DMS153 treated with DMSO at 0.1 percent for 48 hours (cell line): ENCODE measurements at regions not wholly inside any gene's neighbourhood (a gene's known extent, or its start where the extent isn't known, plus 50 kb on each side); places are given as distances from the start of the nearest gene placed in this dataset.
"Not testable (repeated sequence)": the region's sequence is repeated elsewhere in the genome, so short reads cannot be mapped to it uniquely, and the experiment has no call there.

Experiments
- DNase-seq: peaks from one replicate; lab custom pipeline; 2025; ENCODE audit not compliant: unreplicated experiment; lab: John Stamatoyannopoulos, UW

DNA sequence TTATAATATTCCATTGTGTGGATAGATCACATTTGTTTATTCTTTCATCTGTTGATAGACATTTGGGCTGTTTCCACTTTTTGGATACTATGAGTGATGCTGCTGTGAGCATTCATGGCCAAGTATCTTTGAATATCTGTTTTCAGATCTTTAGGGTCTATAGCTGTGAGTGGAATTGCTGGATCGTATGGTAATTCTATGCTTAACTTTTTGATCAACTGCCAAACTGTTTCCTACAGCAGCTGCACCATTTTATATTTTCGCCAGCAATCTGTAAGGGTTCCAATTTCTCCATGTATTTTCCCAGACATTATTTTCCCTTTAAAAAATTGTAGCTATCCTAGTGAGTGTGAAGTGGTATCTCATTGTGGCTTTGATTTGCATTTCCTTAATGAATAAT lies 238.1 kb downstream of the AACS start:
- DNase-seq, result no peak

DNA sequence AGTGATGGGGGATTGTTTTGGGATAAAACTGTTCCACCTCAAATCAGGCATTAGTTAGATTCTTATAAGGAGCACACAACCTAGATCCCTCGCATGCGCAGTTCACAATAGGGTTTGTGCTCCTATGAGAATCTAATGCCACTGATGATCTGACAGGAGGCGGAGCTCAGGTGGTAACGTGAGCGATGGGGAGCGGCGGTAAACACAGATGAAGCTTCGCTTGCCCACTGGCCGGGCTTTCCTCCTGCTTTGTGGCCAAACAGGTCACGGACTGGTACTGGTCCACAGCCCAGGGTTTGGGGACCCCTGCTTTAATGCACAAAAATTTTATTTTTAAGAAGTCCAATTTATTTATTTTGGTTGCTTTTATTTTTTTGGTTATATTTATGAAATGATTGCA lies 238.8 kb downstream of the AACS start:
- DNase-seq, result no peak

DNA sequence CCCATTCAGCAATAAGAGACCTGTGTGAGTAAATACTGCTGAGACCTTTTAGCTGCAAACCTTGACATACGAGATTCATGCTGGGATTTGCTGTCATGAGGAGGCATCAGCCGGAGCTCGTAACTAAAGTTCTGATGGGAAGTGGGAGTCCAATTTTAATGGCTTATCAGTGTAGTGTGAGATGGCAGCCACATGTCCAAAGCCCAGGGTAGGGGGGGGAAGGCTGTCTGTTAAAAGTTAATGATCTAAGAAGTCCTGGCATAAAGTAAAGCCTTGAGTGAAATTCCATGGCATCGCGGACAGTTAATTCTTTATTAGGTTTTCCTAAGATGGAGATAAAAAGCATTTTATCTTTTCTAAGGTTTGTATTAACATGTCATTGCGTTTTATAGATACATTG lies 240.0 kb downstream of the AACS start:
- DNase-seq, result no peak

DNA sequence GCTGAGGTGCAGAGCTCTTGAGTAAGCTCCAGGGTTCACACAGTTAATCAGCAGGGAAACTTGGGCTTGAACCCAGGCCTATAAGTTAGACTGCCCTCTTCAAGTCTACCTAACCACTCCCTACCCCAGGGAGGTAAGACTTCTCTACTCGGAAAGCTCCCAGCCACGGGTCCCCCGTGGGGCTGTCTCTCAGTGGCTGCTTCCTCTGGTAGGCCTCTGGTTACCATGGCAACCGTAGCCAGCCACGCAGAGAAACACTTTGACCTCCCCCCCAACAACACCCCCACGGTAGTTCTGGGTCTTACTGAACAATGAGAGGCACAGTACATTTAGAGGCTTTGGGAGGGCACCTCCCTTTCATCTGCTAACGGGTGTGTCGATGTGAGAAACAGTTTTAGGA lies 245.2 kb downstream of the AACS start:
- DNase-seq, result no peak

DNA sequence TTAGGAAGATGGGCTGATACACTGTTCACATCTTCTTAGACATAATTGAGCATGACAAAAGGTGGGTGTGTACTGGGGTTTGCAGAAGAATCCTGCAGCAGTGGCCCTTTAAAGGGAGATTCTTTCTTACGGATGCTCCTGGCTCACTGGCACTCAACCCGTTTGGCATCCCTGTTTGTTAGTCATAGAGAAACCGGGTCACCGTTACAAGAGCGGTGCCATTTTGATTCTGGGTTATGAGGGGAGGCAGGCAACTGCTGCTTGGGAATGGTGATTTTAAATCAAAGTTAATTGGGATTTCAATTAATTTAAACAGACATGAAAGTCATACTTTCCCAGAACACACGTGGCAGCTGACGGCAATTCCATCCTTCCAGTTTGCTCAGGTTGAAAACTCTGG lies 245.8 kb downstream of the AACS start:
- DNase-seq, result no peak

DNA sequence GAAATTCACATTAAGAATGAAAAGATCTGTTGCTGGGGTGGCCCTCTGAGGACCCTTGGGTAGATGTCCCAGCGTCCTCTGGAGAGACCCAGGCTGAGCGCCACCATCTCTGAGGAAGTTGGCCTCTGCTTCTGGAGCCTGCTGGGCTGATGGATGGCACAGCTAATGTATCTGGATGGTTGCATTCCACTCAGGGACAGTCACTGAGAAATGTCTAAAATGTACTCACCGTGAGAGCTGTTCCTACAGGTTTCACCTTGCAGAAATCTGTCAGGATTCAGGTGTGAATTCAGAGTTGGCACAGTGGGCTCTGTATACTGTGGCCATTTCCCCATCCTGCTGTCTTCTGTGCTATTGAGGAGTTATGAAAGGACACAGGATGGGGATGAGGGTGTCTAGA lies 247.2 kb downstream of the AACS start:
- DNase-seq, result no peak

DNA sequence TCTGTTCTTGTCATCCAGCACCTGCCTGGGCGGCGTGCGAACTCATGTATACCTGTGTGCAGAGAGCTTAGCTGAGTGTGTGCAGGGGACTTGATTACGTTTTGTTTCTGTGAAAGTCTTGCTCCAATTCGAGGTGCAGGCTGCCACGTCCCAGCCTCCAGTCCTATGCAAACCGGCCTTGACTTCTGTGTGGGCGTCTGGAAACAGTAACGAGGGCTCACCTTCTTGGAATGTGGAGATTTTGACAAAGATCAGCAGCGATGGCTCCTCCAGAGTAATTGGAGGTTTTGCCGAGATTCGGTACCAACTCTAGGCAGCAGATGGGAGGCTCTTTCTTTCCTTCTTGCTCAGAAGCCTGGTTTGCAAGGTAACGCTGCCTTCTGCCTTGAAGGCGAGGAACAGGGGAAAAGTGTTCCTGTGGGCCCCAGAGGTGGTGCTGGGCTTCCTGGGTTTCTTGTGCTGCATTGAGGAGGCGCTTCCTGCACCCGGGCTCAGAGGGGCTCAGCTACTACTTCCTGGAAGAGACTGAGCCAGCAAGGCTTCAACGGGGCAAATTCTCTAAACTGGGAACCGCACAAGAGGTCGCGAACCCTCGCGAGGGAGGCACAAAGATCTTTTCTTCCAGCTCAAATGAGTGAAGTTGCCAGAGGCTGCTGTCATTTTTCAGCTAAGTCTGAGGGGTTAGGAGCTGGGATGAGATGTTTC lies 249.0 kb downstream of the AACS start:
- DNase-seq, result no peak

DNA sequence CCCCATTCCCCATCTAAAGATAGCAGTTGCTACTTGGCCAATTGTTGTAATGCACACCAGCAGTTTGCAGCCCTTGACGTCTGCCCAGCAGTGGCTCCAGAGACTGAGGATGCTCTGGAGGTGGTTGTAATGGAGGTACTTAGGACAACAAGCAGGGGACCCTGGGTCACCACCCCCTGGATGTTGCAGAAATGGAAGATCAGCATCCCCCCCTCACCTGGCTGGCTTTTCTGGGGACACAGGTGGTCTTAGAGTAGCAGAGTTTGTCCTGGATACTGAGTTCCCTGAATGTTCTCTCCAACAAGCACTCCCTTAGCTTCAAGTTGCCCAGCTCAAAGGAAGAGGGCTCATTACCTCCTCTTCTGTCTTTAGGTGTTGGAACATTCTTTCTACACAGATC lies 250.5 kb downstream of the AACS start:
- no peak for DNase-seq

DNA sequence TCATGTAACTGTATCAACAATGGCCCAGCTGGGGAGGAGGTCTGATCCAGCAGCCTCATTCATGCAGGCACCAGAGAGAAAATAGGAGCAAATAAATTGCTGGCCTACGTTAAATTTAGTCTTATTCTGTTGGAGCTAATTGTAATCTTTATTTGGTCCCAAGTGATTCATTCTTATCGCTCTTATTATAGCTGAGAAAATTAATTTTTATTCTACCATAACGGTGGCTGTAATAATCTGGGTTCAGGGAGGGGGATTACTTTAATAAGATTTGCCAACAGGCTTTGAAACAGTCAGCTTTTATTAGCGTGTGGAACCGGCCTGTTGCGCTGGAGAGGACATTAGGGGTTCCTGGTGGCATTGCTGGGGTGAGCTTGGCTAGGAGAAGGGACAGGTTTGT lies 254.9 kb downstream of the AACS start:
- DNase-seq, result no peak

DNA sequence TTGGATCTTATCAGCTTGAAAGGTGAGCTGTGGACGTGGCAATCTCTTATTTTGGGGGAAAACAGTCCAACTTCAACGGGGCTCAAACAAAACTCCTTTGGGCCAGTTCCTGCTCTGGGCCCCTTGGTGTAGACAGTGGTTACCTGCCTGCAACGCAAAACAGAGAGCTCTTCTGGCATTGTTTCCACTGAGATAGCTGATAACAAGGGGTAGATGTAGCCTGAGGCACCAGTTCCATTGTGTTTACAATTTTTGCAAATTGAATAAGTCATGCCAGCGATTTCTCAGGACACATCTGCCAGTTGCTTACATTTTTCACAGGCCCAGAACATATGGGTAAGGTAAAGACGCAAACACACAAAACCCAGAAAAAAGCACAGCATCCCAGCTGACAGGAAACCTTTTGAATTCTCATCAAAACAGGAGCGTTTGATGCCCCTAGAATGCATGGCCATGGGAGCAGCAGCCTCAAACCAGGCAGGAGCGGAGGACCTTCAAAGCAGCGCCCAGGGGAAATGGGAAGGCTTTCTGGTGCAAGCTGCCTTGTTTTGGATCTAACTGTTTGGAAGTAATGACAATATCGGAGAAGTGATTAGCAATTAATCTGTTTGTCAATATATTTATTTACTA lies 259.7 kb downstream of the AACS start:
- no peak for DNase-seq

DNA sequence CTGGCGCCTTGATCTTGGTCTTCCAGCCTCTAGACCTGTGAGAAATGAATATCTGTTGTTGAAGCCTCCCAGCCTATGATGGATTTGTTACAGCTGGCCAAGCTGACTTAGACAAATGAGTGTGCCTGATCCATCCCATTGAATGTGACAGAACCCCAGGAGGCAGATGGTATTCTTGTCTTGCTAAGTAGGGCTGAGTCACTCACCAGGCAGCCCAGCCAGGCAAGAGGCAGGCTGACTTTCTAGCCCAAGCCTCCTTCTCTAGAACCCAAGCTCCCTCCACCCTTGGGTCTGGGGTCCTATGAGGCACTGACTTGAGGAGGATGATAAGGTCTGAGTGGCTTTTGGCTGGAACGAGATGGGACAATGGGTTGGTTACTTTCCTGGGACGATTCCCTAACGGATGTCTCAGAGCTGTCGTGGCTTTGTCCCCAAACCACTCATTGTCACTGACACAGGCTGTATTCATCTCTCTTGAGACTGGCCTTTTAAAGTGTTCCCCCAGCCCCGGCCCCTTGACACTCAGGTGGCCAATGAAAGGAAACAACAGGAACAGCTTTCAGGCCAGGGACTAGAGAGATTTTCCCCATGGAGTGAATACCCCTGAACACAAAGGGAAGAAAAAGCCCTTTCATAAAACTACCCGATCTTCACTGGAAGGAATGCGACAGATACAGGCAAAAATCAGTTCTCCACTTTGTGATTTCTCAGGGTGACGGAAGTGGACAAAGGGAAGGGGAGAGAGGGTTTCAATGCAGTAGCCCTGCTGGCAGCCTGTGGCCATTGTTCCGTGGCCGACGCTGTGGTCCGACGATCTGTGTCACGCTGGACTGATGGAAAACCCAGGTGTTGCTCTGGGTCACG lies 264.2 kb downstream of the AACS start:
- no peak for DNase-seq

DNA sequence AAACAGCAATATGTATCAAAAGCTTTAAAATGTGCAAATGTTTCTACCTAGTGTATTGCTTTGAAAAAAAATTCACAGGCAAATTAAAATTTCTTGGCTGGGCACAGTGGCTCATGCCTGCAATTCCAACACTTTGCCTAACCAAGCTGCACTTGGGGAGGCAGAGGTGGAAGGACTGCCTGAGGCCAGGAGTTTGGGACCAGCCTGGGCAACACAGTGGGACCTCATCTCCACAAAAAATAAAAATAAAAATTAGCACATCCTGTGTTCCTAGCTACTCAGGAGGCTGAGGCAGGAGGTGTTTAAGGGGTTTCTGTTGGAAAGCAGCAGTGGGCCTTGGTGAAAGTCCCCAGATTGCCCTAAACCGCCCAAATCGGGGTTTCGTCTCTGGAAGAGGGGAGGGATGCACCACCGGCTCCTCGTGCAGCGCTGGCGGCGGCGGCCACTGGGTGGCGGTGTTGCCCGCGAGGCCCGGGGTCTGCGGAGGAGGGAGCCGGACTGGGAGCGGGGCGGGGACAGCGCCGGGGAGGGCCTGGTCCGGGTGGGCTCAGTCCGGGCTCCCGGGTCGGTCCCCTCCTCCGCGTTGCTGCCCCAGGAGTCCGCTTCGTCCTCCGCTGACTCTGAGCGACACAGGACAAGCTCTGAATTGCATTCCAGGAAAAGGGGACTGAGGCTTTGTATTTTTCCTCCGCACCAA lies 265.6 kb downstream of the AACS start:
- DNase-seq, result no peak

DNA sequence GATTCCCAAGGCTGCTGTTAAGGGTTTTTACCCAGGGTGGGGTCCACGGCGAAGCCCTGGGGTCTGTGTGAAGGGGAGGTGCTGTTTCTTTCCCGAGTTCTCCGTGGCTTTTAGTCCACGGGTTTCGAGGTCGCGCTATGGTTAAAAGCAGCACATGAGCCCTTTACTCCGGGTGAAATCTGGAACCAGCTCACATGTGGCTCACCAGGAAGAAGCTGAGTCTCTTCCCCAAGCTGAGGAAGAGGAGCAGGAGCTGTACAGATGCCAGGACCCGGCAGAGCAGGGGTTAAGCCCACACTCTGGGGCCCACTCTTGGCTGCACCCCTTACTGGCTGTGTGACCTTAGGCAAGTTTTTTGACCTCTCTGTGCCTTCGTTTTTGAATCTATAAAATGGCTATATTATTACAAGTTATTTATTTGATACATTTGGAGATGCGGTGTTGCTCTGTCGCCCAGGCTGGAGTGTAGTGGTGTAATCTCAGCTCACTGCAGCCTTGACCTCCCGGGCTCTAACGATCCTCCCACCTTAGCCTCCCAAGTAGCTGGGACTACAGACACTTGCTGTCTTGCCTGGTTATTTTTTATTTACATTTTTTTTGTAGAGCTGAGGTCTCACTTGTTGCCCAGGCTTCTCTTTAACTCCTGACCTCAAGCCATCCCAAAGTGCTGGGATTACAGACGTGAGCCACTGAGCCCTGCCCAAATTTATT lies 266.3 kb downstream of the AACS start:
- DNase-seq, result no peak

DNA sequence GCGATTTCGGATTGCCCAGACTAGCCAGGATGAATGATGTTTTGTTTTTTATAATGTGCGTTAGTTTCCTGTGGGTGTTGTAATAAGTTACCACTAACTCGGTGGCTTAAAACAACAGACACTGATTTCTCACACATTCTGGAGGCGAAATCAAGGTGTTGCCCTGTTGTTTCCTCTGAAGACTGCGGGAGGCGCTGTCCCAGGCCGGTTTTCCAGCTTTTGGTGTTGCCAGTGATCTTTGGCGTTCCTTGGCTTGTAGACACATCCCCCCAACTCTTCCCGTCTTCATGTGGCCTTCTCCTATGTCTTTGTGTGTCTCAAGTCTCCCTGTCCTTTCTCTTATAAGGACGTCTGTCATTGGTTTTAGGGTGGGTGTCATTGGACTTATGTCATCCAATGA lies 267.7 kb downstream of the AACS start:
- DNase-seq, result no peak

DNA sequence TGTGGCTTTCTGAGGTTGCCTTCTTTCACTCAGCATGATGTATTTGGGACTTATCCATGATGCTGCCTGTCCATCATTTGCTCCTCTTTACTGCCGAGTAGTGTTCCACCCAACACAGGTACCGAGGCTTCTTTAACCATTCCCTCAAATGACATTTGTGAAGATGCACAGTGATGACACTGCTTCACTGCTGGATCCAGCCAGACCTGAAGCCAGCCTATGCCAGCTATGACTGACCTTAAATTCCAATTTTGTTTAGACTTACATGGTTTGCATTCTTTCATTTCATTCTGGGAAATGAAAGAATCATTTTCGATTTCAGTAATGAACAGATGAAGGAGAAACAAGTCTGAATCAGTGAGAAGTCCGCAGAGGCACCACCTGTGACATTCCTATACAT lies 271.0 kb downstream of the AACS start:
- no peak for DNase-seq

DNA sequence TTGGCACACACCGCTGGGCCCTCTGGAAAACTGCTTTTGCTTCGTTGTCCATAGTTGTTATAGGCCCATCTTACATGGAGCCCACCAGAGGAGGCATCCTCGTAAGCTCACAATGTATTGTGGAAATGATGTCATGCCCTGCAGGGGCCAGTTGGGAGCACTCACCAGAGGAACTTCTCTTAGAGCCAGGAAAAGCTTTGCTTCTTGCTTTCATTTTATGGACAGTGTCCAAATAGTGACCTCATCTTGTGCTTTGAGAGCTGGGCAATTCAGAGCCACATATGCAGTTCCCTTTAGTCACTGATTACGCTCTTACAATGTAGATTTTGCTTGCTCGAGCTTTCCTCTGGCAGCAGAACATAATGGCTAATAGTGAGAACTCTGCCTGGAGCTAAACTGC lies 275.6 kb downstream of the AACS start:
- DNase-seq, result peak; percentile 9

DNA sequence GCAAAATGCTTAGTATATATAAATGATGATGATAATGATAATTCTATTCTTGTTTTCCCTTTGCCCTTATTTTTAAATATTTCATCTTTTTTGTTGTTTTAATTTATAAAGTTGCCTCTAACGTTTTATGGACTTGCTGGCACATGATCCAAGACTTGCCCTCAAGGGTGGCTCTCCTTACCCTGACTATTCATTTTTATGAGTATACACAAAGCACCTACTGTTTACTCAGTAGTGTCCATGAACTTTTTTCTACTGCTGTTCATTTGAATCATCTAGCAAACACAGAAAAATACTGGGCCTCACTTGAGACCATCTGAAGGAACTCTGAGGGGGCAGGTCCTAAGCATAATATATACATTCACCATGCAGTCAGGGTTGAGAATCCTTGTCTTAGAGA lies 276.2 kb downstream of the AACS start:
- DNase-seq, result no peak

DNA sequence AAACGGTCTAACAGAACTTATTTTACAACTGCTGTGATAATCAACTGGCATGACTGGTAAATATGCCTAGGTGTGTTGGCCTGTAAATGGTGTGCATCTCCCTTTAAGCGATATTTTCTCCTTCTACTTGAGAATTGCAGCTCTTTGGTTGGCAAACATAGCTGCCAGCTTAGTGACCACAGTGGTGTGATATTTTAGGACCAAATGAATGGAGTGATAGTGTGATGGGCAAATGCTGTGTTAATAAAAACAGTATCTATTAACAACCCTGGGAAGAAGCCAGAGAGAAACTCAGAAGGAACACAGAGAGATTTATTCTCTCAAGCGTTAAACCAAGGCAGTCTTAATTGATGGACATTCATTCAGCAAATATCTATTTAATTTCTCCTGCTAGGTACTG lies 278.4 kb downstream of the AACS start:
- DNase-seq, result no peak

DNA sequence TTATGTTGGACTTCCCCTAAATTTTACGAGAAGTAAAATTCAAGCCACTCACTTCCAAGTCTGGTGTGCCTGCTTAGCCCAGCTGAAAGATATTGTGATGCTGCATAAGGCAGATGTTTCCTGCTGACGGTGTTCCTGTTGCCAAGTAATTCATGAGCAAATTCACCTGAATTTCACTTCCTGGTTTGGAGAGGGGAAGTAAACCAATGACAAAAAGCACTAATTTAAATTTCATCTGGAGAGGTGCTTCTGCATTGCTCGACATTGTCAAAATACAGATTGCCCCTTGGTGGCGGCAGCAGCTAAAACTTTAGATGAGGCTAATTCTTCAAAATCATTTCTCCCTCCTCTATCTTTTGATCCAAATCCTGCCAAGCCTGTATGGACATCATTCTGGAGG lies 281.1 kb downstream of the AACS start:
- DNase-seq, result peak; percentile 26

DNA sequence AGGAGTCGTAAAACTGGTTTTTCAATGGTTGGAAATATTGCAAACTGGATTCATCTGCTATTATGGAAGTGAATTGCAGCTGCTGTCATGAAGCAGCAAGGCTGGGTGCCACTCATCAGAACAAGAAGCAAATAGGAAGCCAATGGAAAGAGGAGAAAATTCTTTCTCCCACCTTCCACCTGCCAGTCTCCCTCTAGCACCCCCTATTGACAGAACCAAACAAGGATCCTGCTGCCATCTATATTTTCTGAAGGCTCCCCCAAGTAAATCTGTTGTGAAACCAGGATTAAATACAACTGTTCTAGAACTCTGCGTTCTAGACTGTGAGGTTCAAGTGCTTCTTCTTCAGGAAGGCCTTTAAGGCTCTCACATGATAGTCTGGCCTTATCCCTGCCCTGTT lies 286.6 kb downstream of the AACS start:
- no peak for DNase-seq

DNA sequence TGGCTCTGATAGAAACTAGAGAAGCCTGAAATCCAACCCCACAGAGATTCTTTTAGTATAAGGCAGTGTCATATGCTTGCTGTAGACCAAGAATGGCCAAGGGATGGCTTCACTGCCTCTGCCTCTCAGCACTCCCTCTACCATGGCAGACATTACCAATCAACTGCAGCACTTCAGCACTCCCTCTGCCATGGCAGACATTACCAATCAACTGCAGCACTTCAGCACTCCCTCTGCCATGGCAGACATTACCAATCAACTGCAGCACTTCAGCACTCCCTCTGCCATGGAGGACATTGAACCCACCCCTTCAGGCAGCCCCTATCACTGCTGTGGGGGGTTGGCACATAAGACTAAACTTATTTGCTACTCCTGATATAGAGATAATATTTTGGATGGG lies 287.8 kb downstream of the AACS start:
- not testable (repeated sequence) for DNase-seq
